Epithelial cell of proximal tubule (primary cell): ENCODE measurements at regions not wholly inside any gene's neighbourhood (a gene's known extent, or its start where the extent isn't known, plus 50 kb on each side); places are given as distances from the start of the nearest gene placed in this dataset.

ENCODE experiments used
- DNase-seq: peaks from one replicate; pipeline ENCODE4 v3.0.0-alpha.2; 2011; ENCODE audit warnings: low read depth
- H3K4me3 ChIP-seq: 2 replicates; pipeline ENCODE4 v1.5.1; 2011; ENCODE audit warnings: low read depth, mild to moderate bottlenecking, low read length
- TF ChIP-seq, protein P1 (sequence below): conservative IDR thresholded peaks from 2 replicates; pipeline ENCODE4 v1.5.1; 2012; ENCODE audit warnings: low read depth, mild to moderate bottlenecking, low read length

DNA sequence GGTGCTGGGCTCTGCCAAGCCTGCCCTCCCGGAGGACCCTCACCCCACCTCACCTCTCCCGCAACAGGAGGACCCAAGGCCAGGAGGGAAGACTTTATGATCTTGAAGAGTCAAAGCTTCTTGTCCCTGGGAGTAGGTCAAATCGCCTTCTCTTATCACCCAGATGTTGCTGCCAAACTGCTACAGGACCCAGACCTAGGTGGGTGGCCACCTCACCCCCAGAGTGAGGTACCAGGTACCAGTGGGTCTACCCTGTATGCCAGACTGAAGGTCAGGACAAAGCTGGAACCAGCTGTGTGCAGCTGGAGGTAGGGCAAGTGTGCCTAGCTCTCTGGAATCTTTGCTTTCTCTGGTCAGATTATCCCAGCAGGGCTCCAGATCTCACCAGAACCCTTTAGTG is 197.2 kb downstream of the ZFP36L2 start:
- H3K4me3 ChIP-seq, result no peak overlapping the region
- TF ChIP-seq, protein P1, sequence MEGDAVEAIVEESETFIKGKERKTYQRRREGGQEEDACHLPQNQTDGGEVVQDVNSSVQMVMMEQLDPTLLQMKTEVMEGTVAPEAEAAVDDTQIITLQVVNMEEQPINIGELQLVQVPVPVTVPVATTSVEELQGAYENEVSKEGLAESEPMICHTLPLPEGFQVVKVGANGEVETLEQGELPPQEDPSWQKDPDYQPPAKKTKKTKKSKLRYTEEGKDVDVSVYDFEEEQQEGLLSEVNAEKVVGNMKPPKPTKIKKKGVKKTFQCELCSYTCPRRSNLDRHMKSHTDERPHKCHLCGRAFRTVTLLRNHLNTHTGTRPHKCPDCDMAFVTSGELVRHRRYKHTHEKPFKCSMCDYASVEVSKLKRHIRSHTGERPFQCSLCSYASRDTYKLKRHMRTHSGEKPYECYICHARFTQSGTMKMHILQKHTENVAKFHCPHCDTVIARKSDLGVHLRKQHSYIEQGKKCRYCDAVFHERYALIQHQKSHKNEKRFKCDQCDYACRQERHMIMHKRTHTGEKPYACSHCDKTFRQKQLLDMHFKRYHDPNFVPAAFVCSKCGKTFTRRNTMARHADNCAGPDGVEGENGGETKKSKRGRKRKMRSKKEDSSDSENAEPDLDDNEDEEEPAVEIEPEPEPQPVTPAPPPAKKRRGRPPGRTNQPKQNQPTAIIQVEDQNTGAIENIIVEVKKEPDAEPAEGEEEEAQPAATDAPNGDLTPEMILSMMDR, result no peak
- DNase-seq, result no peak

- no peak overlapping the region for H3K4me3 ChIP-seq
- DNase-seq, result no peak
- TF ChIP-seq, protein P1, result no peak
These were observed 198.2 kb downstream of the ZFP36L2 start for GRCh38 chr2:43028188-43028587.

DNA sequence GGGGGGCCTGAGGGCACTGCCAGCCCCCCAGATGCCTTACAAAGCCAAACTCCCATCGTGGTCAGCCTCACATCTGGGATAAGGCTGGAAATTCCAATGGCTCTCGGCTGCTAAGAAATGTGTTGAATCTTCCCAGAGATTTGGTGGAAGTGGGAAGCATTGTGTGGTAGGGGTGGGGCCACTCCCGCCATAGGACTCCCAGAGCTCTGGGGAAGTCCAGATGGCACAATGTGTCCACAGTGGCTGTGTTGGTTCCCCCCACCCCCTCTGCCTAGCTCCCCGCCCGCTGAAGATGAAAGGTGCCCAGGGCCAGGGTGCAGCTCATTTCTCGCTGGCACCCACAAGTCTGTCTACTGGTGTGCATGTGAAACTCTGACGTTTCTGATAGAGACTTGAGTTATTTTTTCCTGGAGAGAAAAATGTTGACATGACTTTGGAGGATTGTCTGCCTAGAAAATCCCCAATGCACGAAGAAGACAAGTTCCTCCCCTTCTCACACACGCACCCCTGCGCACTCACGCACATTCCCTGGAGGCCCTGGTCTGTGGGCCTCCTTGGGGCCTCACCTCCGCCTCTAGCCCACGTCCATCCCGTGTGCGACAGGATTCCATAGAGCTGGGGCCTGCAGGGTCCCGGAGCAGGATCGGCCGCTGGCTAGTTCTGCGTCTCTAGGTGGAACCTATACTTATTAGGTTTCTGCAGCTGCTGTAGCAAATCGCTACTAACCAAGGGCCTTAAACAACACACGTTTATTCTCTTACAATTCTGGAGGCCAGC is 199.1 kb downstream of the ZFP36L2 start:
- no peak for DNase-seq
- TF ChIP-seq, protein P1, result no peak
- no peak overlapping the region for H3K4me3 ChIP-seq

GRCh38 chr2:43026426-43027096 is 199.8 kb downstream of the ZFP36L2 start:
- no peak overlapping the region for H3K4me3 ChIP-seq
- no peak for DNase-seq
- TF ChIP-seq, protein P1, result no peak

GRCh38 chr2:43025709-43026295 is 200.6 kb downstream of the ZFP36L2 start:
- DNase-seq, result no peak
- TF ChIP-seq, protein P1, result no peak
- no peak overlapping the region for H3K4me3 ChIP-seq

GRCh38 chr2:43024515-43025011 is 201.8 kb downstream of the ZFP36L2 start:
- DNase-seq, result no peak
- TF ChIP-seq, protein P1, result peak; percentile 98

More at GRCh38 chr2:43024515-43025011, 201.8 kb downstream of the ZFP36L2 start:
- no peak overlapping the region for H3K4me3 ChIP-seq
